NT2/D1 (cell line): ENCODE measurements at regions not wholly inside any gene's neighbourhood (a gene's known extent, or its start where the extent isn't known, plus 50 kb on each side); places are given as distances from the start of the nearest gene placed in this dataset.
"Not testable (repeated sequence)": the region's sequence is repeated elsewhere in the genome, so short reads cannot be mapped to it uniquely, and the experiment has no call there.

Experiments
- DNase-seq: peaks from one replicate; pipeline ENCODE4 v3.0.0-alpha.2; 2011; ENCODE audit warnings: low read depth, low spot score
- H3K27me3 ChIP-seq: 2 replicates; pipeline ENCODE4 v1.6.0; 2011; ENCODE audit warnings: mild to moderate bottlenecking; ENCODE audit not compliant: insufficient read length, insufficient read depth
- H3K36me3 ChIP-seq: 2 replicates; pipeline ENCODE4 v1.6.1; 2011; ENCODE audit warnings: mild to moderate bottlenecking, low read length, mixed read lengths; ENCODE audit not compliant: insufficient read depth, insufficient read length
- H3K4me1 ChIP-seq: 2 replicates; pipeline ENCODE4 v1.5.1; 2011; ENCODE audit not compliant: insufficient read depth, insufficient read length
- H3K4me3 ChIP-seq: 2 replicates; pipeline ENCODE4 v1.5.1; 2011; ENCODE audit warnings: low read depth; ENCODE audit not compliant: insufficient read length
- H3K9ac ChIP-seq: 2 replicates; pipeline ENCODE4 v1.6.0; 2011; ENCODE audit warnings: low read depth; ENCODE audit not compliant: insufficient read length
- H3K9me3 ChIP-seq: 2 replicates; pipeline ENCODE4 v1.5.1; 2011; ENCODE audit warnings: mild to moderate bottlenecking, low read length; ENCODE audit not compliant: insufficient read depth
- SUZ12 ChIP-seq: IDR thresholded peaks from 2 replicates; pipeline ENCODE4 v1.6.1; 2011; ENCODE audit not compliant: insufficient read length, insufficient read depth; ENCODE audit errors: extremely low read depth
- YY1 ChIP-seq: IDR thresholded peaks from 2 replicates; pipeline ENCODE4 v1.6.1; 2011; ENCODE audit not compliant: insufficient read length, insufficient read depth
- ZNF274 ChIP-seq: IDR thresholded peaks from 2 replicates; pipeline ENCODE4 v1.6.1; 2011; ENCODE audit warnings: mild to moderate bottlenecking, low read depth, low read length

GRCh38 chr13:50225193-50226155 lies 210.2 kb downstream of the KCNRG start:
- no peak for TF ChIP-seq YY1
- H3K9me3 ChIP-seq: no peaks in the 10 kb centered on the region
- no peak for DNase-seq
- H3K36me3 ChIP-seq: no peaks in the 10 kb centered on the region
- H3K9ac ChIP-seq: no peak overlapping the region
- H3K27me3 ChIP-seq: no peaks in the 10 kb centered on the region
- no peaks in the 10 kb centered on the region for H3K4me1 ChIP-seq
- H3K4me3 ChIP-seq: no peak overlapping the region

- no peaks in the 10 kb centered on the region for H3K4me1 ChIP-seq
- no peak overlapping the region for H3K9ac ChIP-seq
- no peak overlapping the region for H3K4me3 ChIP-seq
- H3K36me3 ChIP-seq: no peaks in the 10 kb centered on the region
- no peaks in the 10 kb centered on the region for H3K27me3 ChIP-seq
- TF ChIP-seq ZNF274: no peak
- TF ChIP-seq SUZ12: no peak
- TF ChIP-seq YY1: no peak
- H3K9me3 ChIP-seq: no peaks in the 10 kb centered on the region
- no peak for DNase-seq
These were observed 211.4 kb downstream of the KCNRG start for GRCh38 chr13:50226515-50227155.

GRCh38 chr13:50227361-50227760 lies 212.1 kb downstream of the KCNRG start:
- Histone ChIP-seq H3K36me3 (no peaks in the 10 kb centered on the region), H3K4me3 (no peak overlapping the region), H3K9ac (no peak overlapping the region), H3K9me3 (no peaks in the 10 kb centered on the region), H3K4me1 (no peaks in the 10 kb centered on the region), H3K27me3 (no peaks in the 10 kb centered on the region)
- no peak for DNase-seq
- TF ChIP-seq SUZ12 (no peak), ZNF274 (no peak), YY1 (no peak)

GRCh38 chr13:50228527-50228926 lies 213.3 kb downstream of the KCNRG start:
- no peak for DNase-seq
- Histone ChIP-seq H3K9ac (no peak overlapping the region), H3K9me3 (no peaks in the 10 kb centered on the region)

GRCh38 chr13:50229960-50230661 lies 214.9 kb downstream of the KCNRG start:
- no peak for DNase-seq
- Histone ChIP-seq H3K4me1 (no peaks in the 10 kb centered on the region), H3K27me3 (no peaks in the 10 kb centered on the region), H3K9ac (no peak overlapping the region), H3K36me3 (no peaks in the 10 kb centered on the region), H3K4me3 (no peak overlapping the region), H3K9me3 (no peaks in the 10 kb centered on the region)
- TF ChIP-seq SUZ12 (no peak), YY1 (no peak), ZNF274 (no peak)

More at GRCh38 chr13:50228527-50228926, 213.3 kb downstream of the KCNRG start:
- H3K27me3 ChIP-seq: no peaks in the 10 kb centered on the region
- no peaks in the 10 kb centered on the region for H3K36me3 ChIP-seq
- no peaks in the 10 kb centered on the region for H3K4me1 ChIP-seq
- H3K4me3 ChIP-seq: no peak overlapping the region
- TF ChIP-seq ZNF274 (no peak), YY1 (no peak), SUZ12 (no peak)

GRCh38 chr13:50230662-50230978 lies 215.4 kb downstream of the KCNRG start:
- H3K9ac ChIP-seq: no peak overlapping the region
- no peak overlapping the region for H3K4me3 ChIP-seq
- no peaks in the 10 kb centered on the region for H3K9me3 ChIP-seq
- TF ChIP-seq SUZ12 (no peak), YY1 (no peak), ZNF274 (no peak)
- DNase-seq: no peak
- H3K27me3 ChIP-seq: no peaks in the 10 kb centered on the region
- no peaks in the 10 kb centered on the region for H3K4me1 ChIP-seq
- H3K36me3 ChIP-seq: no peaks in the 10 kb centered on the region

GRCh38 chr13:50233574-50233973 lies 218.3 kb downstream of the KCNRG start:
- not testable (repeated sequence) for H3K36me3 ChIP-seq, H3K4me3 ChIP-seq, H3K27me3 ChIP-seq, H3K9ac ChIP-seq, H3K4me1 ChIP-seq, DNase-seq, H3K9me3 ChIP-seq
